ENCODE measurements at regions not wholly inside any gene's neighbourhood (a gene's known extent, or its start where the extent isn't known, plus 50 kb on each side); places are given as distances from the start of the nearest gene placed in this dataset.

DNA sequence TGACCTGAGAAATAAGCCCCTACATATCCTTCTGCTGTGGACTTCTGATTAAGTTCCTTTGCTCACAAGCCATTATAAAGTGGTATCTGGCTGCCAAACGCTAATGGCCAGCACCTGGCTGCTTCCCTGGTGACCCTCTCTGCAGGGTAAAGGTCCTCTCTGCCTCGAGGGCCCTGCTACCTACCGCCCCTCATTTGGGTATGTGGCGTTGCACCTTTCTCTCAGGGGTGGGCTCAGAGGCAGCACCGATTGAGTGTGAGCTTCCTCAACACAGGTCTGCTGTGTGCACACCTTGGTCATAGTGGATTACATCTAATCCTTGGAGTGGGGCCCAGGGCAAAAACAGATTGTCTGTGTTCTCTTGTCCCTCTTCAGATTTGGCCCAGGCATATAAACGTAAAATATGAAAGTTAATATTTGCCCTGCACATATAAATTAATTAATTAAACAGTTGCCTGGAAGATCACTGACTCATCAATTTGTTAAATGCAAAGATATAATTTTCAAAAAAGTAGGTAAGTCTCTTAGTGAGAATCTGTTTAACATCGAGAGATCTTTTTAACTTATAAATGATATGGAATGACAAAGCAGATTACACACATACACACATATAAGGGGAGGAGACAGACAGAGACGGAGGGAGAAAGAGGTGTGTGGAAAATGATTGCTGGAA, 174.5 kb upstream of the SMIM31 start:
- FAIRE-seq (no peak), DNase-seq (ENCODE audit: low read depth in 1 of 2, low spot score in 1 of 2) (no peak), ATAC-seq (no peak)
- 26% methylated on average over 4 of the region's 8 CpGs for whole genome bisulfite sequencing (ENCODE audit: missing lambda C conversion rate)
- Histone ChIP-seq H3K9me3 (no peaks in the 10 kb centered on the region), H3K27ac (no peak overlapping the region), H3K4me1 (no peaks in the 10 kb centered on the region), H3K4me2 (no peak overlapping the region), H3K4me3 (no peak overlapping the region)
- CTCF ChIA-PET = no interaction called here
- POLR2A ChIA-PET = no interaction called here
- TF ChIP-seq RCOR1 (IDR thresholded peaks at IDR 0.05; ENCODE audit: low read depth, low read length) (no peak), NPAS2 (CRISPR knock-in tag; IDR thresholded peaks at IDR 0.05; ENCODE audit: borderline replicate concordance) (no peak), NR3C1 (IDR thresholded peaks at IDR 0.05) (no peak), SREBF2 (IDR thresholded peaks at IDR 0.05) (no peak), ZSCAN20 (CRISPR knock-in tag; IDR thresholded peaks at IDR 0.05) (no peak), SMC3 (IDR thresholded peaks at IDR 0.05) (no peak), TP53 (CRISPR knock-in tag; IDR thresholded peaks at IDR 0.05) (no peak), RNF2 (IDR thresholded peaks at IDR 0.05; ENCODE audit: borderline replicate concordance, low read depth) (no peak), POLR2AphosphoS2 (conservative IDR thresholded peaks at IDR 0.05; ENCODE audit: low read length) (no peak), HDAC2 (IDR thresholded peaks at IDR 0.05) (no peak), ZFP36 (IDR thresholded peaks at IDR 0.05; ENCODE audit: borderline replicate concordance, partially characterized antibody) (no peak), CBX8 (IDR thresholded peaks at IDR 0.05) (no peak), ZNF302 (CRISPR knock-in tag; IDR thresholded peaks at IDR 0.05) (no peak), MAZ (IDR thresholded peaks at IDR 0.05; ENCODE audit: borderline replicate concordance, low read depth, low read length) (no peak), FOSL2 (IDR thresholded peaks at IDR 0.05) (no peak), FOSL2 (CRISPR knock-in tag; IDR thresholded peaks at IDR 0.05) (no peak), KDM5A (IDR thresholded peaks at IDR 0.05) (no peak)
- TF ChIP-seq, protein P1, sequence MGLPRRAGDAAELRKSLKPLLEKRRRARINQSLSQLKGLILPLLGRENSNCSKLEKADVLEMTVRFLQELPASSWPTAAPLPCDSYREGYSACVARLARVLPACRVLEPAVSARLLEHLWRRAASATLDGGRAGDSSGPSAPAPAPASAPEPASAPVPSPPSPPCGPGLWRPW (IDR thresholded peaks at IDR 0.05) = no peak
- TF ChIP-seq, protein P2, sequence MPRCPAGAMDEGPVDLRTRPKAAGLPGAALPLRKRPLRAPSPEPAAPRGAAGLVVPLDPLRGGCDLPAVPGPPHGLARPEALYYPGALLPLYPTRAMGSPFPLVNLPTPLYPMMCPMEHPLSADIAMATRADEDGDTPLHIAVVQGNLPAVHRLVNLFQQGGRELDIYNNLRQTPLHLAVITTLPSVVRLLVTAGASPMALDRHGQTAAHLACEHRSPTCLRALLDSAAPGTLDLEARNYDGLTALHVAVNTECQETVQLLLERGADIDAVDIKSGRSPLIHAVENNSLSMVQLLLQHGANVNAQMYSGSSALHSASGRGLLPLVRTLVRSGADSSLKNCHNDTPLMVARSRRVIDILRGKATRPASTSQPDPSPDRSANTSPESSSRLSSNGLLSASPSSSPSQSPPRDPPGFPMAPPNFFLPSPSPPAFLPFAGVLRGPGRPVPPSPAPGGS (IDR thresholded peaks at IDR 0.05) = no peak
- TF ChIP-seq, protein P3, sequence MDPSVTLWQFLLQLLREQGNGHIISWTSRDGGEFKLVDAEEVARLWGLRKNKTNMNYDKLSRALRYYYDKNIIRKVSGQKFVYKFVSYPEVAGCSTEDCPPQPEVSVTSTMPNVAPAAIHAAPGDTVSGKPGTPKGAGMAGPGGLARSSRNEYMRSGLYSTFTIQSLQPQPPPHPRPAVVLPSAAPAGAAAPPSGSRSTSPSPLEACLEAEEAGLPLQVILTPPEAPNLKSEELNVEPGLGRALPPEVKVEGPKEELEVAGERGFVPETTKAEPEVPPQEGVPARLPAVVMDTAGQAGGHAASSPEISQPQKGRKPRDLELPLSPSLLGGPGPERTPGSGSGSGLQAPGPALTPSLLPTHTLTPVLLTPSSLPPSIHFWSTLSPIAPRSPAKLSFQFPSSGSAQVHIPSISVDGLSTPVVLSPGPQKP (IDR thresholded peaks at IDR 0.05; ENCODE audit: low read depth, low read length) = no peak
- TF ChIP-seq, protein P4, sequence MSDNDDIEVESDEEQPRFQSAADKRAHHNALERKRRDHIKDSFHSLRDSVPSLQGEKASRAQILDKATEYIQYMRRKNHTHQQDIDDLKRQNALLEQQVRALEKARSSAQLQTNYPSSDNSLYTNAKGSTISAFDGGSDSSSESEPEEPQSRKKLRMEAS (IDR thresholded peaks at IDR 0.05) = no peak

DNA sequence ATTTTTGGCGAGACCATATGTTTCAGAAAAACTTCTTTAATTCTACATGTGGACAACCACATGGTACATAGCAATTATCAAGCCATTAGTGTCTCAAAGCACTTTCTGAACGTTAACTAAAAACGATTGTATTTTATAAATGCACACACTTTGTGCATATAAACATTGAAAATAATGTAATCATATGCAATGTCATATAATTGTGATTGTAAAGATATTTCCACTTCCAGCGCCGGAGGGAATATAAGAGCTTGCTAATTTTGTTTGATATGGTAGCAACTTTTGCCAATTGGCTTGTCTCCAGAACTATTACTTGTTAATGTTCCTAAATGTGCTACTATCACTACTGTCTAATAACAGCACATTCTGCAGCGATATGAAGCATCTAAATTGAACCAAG, 162.3 kb upstream of the SMIM31 start:
- ATAC-seq (no peak), DNase-seq (ENCODE audit: low read depth in 1 of 2, low spot score in 1 of 2) (no peak), FAIRE-seq (no peak)
- Histone ChIP-seq H3K9me3 (no peaks in the 10 kb centered on the region), H3K4me2 (no peak overlapping the region), H3K4me3 (no peak overlapping the region), H3K4me1 (no peaks in the 10 kb centered on the region), H3K27ac (no peak overlapping the region)
- POLR2A ChIA-PET = no interaction called here
- WGBS (ENCODE audit: missing lambda C conversion rate) = 16% methylated on average over 6 of the region's 6 CpGs
- CTCF ChIA-PET = no interaction called here
- no peak for TF ChIP-seq SREBF2 (IDR thresholded peaks at IDR 0.05)
- TF ChIP-seq SMC3 (IDR thresholded peaks at IDR 0.05) = no peak
- TF ChIP-seq JUN (IDR thresholded peaks at IDR 0.05) = no peak
- TF ChIP-seq RAD21 (conservative IDR thresholded peaks at IDR 0.05 in 1 of 2, IDR thresholded peaks at IDR 0.05 in 1 of 2) = no peak
- no peak for TF ChIP-seq HOXB5 (CRISPR knock-in tag; IDR thresholded peaks at IDR 0.05)
- TF ChIP-seq, protein P5, sequence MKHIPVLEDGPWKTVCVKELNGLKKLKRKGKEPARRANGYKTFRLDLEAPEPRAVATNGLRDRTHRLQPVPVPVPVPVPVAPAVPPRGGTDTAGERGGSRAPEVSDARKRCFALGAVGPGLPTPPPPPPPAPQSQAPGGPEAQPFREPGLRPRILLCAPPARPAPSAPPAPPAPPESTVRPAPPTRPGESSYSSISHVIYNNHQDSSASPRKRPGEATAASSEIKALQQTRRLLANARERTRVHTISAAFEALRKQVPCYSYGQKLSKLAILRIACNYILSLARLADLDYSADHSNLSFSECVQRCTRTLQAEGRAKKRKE (CRISPR knock-in tag; IDR thresholded peaks at IDR 0.05; ENCODE audit: low read depth) = no peak
- TF ChIP-seq MAFK (IDR thresholded peaks at IDR 0.05; ENCODE audit: partially characterized antibody) = no peak
- TF ChIP-seq NPAS2 (CRISPR knock-in tag; IDR thresholded peaks at IDR 0.05; ENCODE audit: borderline replicate concordance) = no peak
- no peak for TF ChIP-seq HEYL (CRISPR knock-in tag; IDR thresholded peaks at IDR 0.05)
- TF ChIP-seq, protein P6, sequence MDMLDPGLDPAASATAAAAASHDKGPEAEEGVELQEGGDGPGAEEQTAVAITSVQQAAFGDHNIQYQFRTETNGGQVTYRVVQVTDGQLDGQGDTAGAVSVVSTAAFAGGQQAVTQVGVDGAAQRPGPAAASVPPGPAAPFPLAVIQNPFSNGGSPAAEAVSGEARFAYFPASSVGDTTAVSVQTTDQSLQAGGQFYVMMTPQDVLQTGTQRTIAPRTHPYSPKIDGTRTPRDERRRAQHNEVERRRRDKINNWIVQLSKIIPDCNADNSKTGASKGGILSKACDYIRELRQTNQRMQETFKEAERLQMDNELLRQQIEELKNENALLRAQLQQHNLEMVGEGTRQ (IDR thresholded peaks at IDR 0.05) = no peak
- TF ChIP-seq, protein P7, sequence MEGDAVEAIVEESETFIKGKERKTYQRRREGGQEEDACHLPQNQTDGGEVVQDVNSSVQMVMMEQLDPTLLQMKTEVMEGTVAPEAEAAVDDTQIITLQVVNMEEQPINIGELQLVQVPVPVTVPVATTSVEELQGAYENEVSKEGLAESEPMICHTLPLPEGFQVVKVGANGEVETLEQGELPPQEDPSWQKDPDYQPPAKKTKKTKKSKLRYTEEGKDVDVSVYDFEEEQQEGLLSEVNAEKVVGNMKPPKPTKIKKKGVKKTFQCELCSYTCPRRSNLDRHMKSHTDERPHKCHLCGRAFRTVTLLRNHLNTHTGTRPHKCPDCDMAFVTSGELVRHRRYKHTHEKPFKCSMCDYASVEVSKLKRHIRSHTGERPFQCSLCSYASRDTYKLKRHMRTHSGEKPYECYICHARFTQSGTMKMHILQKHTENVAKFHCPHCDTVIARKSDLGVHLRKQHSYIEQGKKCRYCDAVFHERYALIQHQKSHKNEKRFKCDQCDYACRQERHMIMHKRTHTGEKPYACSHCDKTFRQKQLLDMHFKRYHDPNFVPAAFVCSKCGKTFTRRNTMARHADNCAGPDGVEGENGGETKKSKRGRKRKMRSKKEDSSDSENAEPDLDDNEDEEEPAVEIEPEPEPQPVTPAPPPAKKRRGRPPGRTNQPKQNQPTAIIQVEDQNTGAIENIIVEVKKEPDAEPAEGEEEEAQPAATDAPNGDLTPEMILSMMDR (IDR thresholded peaks at IDR 0.05) = no peak
- TF ChIP-seq EP300 (IDR thresholded peaks at IDR 0.05) = no peak
- no peak for TF ChIP-seq TFCP2L1 (CRISPR knock-in tag; IDR thresholded peaks at IDR 0.05)

Data from A549 (cell line).